A549 (cell line): ENCODE measurements at regions not wholly inside any gene's neighbourhood (a gene's known extent, or its start where the extent isn't known, plus 50 kb on each side); places are given as distances from the start of the nearest gene placed in this dataset.

Source experiments
- BHLHE40 ChIP-seq: IDR thresholded peaks from 2 replicates; pipeline ENCODE4 v1.6.1; 2012; ENCODE audit warnings: low read depth, low read length, inconsistent platforms
- CTCF ChIP-seq: fragments of >200 bp; sonication (Bioruptor Twin); formaldehyde crosslinking; IDR thresholded peaks from 3 replicates; pipeline ENCODE4 v1.5.1; 2016

- TF ChIP-seq CTCF = no peak
- TF ChIP-seq BHLHE40 = no peak
These were observed 179.8 kb downstream of the SNRPN start for GRCh38 chr15:25134546-25134945.
